Neural cell (in vitro differentiated cells): ENCODE measurements at regions not wholly inside any gene's neighbourhood (a gene's known extent, or its start where the extent isn't known, plus 50 kb on each side); places are given as distances from the start of the nearest gene placed in this dataset.

ENCODE experiments used
- EZH2 ChIP-seq: fragments of 200-600, 300-800 bp; shearing (Covaris generic), sonication (generic); IDR thresholded peaks from 2 replicates; pipeline ENCODE4 v1.6.1; 2014; ENCODE audit warnings: antibody characterized with exemption, low read length, borderline replicate concordance, mild to moderate bottlenecking; ENCODE audit not compliant: insufficient read depth, poor library complexity, severe bottlenecking
- POLR2AphosphoS5 ChIP-seq: IDR thresholded peaks from 2 replicates; pipeline ENCODE4 v1.6.1; 2012
- TF ChIP-seq, protein P1 (sequence below): fragments of 450-650 bp; IDR thresholded peaks from 2 replicates; pipeline ENCODE4 v1.5.1; 2014; ENCODE audit warnings: antibody characterized with exemption, mild to moderate bottlenecking, moderate library complexity; ENCODE audit not compliant: poor library complexity, severe bottlenecking
- TF ChIP-seq, protein P2 (sequence below): IDR thresholded peaks from 2 replicates; pipeline ENCODE4 v1.6.1; 2012; ENCODE audit warnings: borderline replicate concordance

DNA sequence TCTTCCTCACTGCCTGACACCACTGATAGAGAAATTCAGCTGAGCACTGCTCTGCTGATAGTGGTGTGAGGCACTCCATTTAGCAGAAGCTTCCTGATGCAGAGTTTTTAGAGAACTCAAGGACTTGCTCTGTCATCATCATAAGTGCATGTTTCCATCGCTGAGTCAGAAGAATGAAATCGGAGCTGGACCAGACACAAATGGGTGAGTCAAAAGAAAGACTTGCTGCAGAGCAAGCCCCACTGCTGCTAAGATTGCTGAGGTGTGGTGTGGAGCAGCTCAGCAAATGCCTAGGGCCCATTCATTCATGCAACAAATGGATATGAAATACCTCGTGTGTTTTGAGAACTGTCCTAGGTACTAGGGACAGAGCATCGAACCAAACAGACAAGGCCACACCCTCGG lies 410.2 kb upstream of the SLC30A5 start:
- TF ChIP-seq, protein P1, sequence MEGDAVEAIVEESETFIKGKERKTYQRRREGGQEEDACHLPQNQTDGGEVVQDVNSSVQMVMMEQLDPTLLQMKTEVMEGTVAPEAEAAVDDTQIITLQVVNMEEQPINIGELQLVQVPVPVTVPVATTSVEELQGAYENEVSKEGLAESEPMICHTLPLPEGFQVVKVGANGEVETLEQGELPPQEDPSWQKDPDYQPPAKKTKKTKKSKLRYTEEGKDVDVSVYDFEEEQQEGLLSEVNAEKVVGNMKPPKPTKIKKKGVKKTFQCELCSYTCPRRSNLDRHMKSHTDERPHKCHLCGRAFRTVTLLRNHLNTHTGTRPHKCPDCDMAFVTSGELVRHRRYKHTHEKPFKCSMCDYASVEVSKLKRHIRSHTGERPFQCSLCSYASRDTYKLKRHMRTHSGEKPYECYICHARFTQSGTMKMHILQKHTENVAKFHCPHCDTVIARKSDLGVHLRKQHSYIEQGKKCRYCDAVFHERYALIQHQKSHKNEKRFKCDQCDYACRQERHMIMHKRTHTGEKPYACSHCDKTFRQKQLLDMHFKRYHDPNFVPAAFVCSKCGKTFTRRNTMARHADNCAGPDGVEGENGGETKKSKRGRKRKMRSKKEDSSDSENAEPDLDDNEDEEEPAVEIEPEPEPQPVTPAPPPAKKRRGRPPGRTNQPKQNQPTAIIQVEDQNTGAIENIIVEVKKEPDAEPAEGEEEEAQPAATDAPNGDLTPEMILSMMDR, result no peak
- TF ChIP-seq, protein P2, sequence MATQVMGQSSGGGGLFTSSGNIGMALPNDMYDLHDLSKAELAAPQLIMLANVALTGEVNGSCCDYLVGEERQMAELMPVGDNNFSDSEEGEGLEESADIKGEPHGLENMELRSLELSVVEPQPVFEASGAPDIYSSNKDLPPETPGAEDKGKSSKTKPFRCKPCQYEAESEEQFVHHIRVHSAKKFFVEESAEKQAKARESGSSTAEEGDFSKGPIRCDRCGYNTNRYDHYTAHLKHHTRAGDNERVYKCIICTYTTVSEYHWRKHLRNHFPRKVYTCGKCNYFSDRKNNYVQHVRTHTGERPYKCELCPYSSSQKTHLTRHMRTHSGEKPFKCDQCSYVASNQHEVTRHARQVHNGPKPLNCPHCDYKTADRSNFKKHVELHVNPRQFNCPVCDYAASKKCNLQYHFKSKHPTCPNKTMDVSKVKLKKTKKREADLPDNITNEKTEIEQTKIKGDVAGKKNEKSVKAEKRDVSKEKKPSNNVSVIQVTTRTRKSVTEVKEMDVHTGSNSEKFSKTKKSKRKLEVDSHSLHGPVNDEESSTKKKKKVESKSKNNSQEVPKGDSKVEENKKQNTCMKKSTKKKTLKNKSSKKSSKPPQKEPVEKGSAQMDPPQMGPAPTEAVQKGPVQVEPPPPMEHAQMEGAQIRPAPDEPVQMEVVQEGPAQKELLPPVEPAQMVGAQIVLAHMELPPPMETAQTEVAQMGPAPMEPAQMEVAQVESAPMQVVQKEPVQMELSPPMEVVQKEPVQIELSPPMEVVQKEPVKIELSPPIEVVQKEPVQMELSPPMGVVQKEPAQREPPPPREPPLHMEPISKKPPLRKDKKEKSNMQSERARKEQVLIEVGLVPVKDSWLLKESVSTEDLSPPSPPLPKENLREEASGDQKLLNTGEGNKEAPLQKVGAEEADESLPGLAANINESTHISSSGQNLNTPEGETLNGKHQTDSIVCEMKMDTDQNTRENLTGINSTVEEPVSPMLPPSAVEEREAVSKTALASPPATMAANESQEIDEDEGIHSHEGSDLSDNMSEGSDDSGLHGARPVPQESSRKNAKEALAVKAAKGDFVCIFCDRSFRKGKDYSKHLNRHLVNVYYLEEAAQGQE, result no peak
- no peak for TF ChIP-seq EZH2
- no peak for TF ChIP-seq POLR2AphosphoS5
